ENCODE measurements at regions not wholly inside any gene's neighbourhood (a gene's known extent, or its start where the extent isn't known, plus 50 kb on each side); places are given as distances from the start of the nearest gene placed in this dataset.

DNA sequence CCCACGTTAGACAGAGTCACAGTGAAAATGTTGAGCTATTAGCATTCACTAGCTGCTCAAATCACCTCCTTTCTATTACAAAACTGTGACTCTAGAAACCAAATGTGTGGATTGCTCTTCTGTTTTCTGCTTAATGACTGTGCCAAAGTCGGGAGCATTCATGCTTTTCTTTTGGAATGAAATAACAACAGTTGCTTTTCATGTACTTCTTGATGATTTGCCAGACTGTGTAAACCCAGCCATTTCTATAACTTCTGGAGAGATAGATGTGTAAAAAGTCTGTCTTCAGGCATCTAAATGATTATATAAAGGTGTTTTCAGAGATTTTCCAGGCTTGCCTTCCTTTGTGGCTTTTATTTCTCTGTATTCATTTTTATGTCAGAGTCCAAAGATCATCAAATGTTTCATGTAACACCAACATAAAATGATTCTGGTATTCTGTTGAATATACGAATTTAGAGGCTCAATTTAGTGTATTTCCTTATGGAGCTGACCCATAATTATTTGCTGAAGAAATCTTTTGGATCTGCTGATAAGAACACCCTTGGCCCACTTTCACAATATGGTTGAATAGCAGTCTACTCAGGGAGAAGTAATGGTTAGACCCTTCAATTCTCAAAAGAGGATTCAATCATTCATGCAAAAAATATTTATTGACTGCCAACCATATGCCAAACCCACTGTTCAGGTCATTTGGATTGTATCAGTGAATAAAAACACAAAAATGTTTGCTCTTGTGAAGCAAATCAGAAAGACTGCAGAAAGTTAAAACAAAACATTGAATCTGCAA, 581.2 kb downstream of the CDH18 start:
- DNase-seq (ENCODE audit: low read depth in 2 of 2, low spot score in 1 of 2): no peak

DNA sequence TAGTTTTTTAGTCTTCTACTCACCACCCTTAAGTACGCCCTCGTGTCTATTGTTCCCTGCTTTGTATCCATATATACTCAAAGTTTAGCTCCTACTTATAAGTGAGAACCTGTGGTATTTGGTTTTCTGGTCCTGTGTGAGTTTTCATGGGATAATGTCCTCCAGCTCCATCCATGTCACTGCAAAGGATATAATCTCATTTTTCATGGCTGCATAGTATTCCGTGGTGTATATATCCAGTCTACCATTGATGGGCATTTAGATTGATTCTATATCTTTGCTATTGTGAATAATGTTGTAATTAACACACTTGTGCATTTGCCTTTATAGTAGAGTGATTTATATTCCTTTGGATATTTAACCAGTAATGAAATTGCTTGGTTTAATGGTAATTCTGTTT, 579.9 kb downstream of the CDH18 start:
- DNase-seq (ENCODE audit: low read depth in 2 of 2, low spot score in 1 of 2): no peak

DNA sequence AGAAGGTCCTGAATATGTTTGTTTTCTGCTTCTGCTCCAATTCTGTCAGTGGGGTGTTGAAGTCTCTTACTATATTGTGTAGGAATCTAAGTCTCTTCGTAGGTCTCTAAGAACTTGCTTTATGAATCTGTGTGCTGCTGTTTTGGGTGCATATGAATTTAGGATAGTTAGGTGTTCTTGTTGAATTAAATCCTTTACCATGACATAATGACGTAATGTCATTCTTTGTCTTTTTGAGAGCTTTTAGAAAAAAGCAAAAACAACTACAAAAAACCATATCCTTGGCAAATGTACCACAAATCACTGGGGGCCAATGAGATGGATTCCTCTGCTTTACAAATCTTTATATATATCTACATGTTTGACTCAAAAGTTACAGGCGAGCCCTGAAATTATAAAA, 576.1 kb downstream of the CDH18 start:
- DNase-seq (ENCODE audit: low read depth in 2 of 2, low spot score in 1 of 2): no peak
